ENCODE measurements at regions not wholly inside any gene's neighbourhood (a gene's known extent, or its start where the extent isn't known, plus 50 kb on each side); places are given as distances from the start of the nearest gene placed in this dataset.

DNA sequence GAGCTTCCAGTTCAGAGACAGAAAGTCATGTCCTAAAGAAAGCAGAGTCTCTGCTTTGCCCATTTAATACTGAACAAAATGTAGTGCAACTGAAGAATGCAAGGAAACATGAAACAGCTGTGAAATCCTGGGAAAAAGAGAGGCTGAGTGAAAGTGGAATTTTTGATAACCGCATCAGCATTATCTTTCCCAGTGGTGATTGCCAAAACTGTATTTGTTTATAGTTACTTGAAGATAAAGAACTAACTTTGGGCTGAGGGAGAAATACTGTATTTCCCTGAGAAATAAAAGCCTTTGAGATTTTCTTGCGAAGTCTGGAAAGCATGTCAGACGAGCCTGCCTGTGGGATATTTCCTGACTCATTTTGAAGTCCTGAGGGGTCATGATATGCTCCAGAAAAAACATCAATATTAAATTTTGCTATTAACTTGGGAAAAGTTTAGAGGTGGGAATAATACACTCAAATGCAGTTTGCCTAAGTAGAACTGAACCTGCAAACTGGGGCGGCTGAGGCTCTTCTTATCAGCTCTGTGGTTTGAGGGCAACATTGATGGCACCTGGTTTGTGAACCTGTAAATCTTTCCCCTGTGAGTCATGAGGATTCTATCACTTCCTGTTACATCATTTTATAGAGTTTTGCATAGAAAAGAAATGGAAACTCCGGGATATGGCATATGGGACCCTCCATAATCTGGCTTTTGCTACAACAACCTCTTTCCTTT, 855.3 kb downstream of the MCTP2 start:
- Histone ChIP-seq H3K27me3 (no peaks in the 10 kb centered on the region), H3K36me3 (no peaks in the 10 kb centered on the region), H3K4me1 (no peaks in the 10 kb centered on the region), H3K27ac (no peak overlapping the region), H3K9me3 (no peaks in the 10 kb centered on the region), H3K4me3 (no peak overlapping the region)
- intact Hi-C loops (cut with DNase I; ENCODE audit: low total_unique reads): no loop called here
- DNase-seq (ENCODE audit: low spot score in 2 of 2): no peak
- TF ChIP-seq POLR2AphosphoS5 (IDR thresholded peaks at IDR 0.05) (no peak), POLR2A (IDR thresholded peaks at IDR 0.05) (no peak)
- TF ChIP-seq, protein P1, sequence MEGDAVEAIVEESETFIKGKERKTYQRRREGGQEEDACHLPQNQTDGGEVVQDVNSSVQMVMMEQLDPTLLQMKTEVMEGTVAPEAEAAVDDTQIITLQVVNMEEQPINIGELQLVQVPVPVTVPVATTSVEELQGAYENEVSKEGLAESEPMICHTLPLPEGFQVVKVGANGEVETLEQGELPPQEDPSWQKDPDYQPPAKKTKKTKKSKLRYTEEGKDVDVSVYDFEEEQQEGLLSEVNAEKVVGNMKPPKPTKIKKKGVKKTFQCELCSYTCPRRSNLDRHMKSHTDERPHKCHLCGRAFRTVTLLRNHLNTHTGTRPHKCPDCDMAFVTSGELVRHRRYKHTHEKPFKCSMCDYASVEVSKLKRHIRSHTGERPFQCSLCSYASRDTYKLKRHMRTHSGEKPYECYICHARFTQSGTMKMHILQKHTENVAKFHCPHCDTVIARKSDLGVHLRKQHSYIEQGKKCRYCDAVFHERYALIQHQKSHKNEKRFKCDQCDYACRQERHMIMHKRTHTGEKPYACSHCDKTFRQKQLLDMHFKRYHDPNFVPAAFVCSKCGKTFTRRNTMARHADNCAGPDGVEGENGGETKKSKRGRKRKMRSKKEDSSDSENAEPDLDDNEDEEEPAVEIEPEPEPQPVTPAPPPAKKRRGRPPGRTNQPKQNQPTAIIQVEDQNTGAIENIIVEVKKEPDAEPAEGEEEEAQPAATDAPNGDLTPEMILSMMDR (IDR thresholded peaks at IDR 0.05): no peak

DNA sequence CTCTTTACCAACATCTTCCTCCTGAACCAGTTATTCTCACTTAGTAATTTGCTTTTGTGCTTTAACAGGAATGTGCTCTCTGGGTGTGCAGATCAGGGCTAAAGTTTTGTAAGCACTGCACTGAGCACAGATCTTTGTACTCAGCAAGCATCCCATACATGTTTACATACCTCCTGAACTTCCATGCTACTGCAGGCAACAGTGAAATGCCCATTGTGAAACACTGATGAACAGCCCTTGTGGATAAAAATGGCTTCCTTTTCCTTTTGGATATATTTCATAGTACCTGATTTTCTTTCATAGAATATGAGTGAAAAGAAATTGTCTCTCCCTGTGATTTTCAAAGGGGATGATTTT, 855.9 kb downstream of the MCTP2 start:
- intact Hi-C loops (cut with DNase I; ENCODE audit: low total_unique reads): no loop called here

DNA sequence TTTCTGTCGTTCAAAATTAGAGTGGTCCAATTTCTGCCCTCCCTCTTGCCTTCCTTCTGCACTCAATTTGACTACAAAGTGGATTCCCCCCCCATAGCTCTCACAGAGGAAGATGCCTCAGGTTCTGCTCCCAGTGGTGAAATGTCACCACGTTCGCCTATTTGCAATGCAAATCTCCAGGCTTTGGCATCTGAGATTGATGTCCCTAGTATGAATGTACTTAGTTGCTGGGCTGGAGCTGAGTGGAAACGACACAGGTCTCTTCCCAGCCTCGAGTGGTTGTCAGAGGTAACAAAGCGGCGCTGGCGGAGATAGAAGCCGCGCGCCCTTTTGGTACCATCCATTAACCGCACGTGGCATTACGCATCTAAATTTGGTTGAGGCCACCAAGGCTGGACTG, 860.1 kb downstream of the MCTP2 start:
- DNase-seq (ENCODE audit: low spot score in 2 of 2): no peak
- TF ChIP-seq POLR2A (IDR thresholded peaks at IDR 0.05): no peak
- TF ChIP-seq, protein P1 (IDR thresholded peaks at IDR 0.05): no peak
- no peak for TF ChIP-seq POLR2AphosphoS5 (IDR thresholded peaks at IDR 0.05)

More for the DNA sequence above, 855.9 kb downstream of the MCTP2 start:
- Histone ChIP-seq H3K4me3 (no peak overlapping the region), H3K36me3 (no peaks in the 10 kb centered on the region), H3K4me1 (no peaks in the 10 kb centered on the region), H3K9me3 (no peaks in the 10 kb centered on the region), H3K27ac (no peak overlapping the region), H3K27me3 (no peaks in the 10 kb centered on the region)
- DNase-seq (ENCODE audit: low spot score in 2 of 2): no peak
- TF ChIP-seq, protein P1 (IDR thresholded peaks at IDR 0.05): no peak
- TF ChIP-seq POLR2A (IDR thresholded peaks at IDR 0.05) (no peak), POLR2AphosphoS5 (IDR thresholded peaks at IDR 0.05) (no peak)

DNA sequence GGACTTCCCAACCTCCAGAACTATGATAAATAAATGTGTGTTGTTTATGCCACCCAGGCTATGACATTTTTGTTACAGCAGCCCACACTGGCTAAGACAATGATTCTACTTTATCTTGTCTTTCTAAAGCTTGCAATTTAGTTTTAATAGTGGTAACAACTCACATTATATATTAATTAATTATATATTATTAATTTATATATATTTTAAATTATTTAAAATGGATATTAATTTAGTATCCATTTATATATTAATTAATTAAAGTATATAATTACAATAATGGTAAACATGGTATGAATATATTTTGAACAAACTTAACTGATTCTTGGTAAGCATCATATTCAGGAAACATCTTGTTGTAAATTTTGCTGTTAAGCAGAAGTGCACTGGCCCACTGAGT, 863.9 kb downstream of the MCTP2 start:
- Histone ChIP-seq H3K36me3 (no peaks in the 10 kb centered on the region), H3K4me1 (no peaks in the 10 kb centered on the region), H3K4me3 (no peak overlapping the region), H3K9me3 (no peaks in the 10 kb centered on the region), H3K27ac (no peak overlapping the region), H3K27me3 (no peaks in the 10 kb centered on the region)
- no peak for DNase-seq (ENCODE audit: low spot score in 2 of 2)
- TF ChIP-seq, protein P1 (IDR thresholded peaks at IDR 0.05): no peak
- TF ChIP-seq POLR2A (IDR thresholded peaks at IDR 0.05): no peak
- no peak for TF ChIP-seq POLR2AphosphoS5 (IDR thresholded peaks at IDR 0.05)
- intact Hi-C loops (cut with DNase I; ENCODE audit: low total_unique reads): no loop called here

More for the DNA sequence above, 860.1 kb downstream of the MCTP2 start:
- no peak overlapping the region for H3K4me3 ChIP-seq
- no peaks in the 10 kb centered on the region for H3K4me1 ChIP-seq
- intact Hi-C loops (cut with DNase I; ENCODE audit: low total_unique reads): no loop called here
- no peaks in the 10 kb centered on the region for H3K27me3 ChIP-seq
- H3K27ac ChIP-seq: no peak overlapping the region
- no peaks in the 10 kb centered on the region for H3K36me3 ChIP-seq
- no peaks in the 10 kb centered on the region for H3K9me3 ChIP-seq

DNA sequence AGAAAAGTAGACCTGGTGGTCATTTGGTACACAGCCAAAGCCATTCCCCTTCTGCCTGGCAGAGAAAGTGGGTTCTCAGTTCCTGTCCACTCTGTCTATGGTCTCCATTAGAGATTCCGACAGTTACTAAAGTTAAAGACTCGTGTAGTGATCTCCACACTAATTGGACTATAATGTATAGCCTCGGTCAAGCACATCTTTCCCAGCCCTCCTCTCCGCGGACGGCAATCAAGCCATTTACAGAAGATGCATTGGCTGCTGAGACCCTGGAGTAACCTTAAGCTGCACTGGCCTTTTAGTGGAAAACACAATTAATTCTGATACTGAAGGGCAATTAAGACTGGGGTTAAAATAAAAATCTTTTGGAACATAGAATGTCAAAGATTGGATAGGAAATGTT, 865.3 kb downstream of the MCTP2 start:
- Histone ChIP-seq H3K36me3 (no peaks in the 10 kb centered on the region), H3K4me3 (no peak overlapping the region), H3K27ac (no peak overlapping the region), H3K4me1 (no peaks in the 10 kb centered on the region), H3K27me3 (no peaks in the 10 kb centered on the region), H3K9me3 (no peaks in the 10 kb centered on the region)
- intact Hi-C loops (cut with DNase I; ENCODE audit: low total_unique reads): no loop called here
- TF ChIP-seq POLR2A (IDR thresholded peaks at IDR 0.05): no peak
- TF ChIP-seq, protein P1 (IDR thresholded peaks at IDR 0.05): no peak
- TF ChIP-seq POLR2AphosphoS5 (IDR thresholded peaks at IDR 0.05): no peak
- no peak for DNase-seq (ENCODE audit: low spot score in 2 of 2)
